ENCODE measurements at regions not wholly inside any gene's neighbourhood (a gene's known extent, or its start where the extent isn't known, plus 50 kb on each side); places are given as distances from the start of the nearest gene placed in this dataset.

GRCh38 chr3:98972155-98972554, 70.7 kb upstream of the DCBLD2 start:
- Histone ChIP-seq H3K36me3 (no peaks in the 10 kb centered on the region), H3K4me3 (no peak overlapping the region), H3K9me3 (no peaks in the 10 kb centered on the region), H3K4me1 (no peaks in the 10 kb centered on the region), H3K27ac (no peak overlapping the region), H3K27me3 (no peaks in the 10 kb centered on the region)
- DNase-seq: no peak
- 54% methylated on average over 2 of the region's 2 CpGs for WGBS, 2 donors
- TF ChIP-seq, protein P1, sequence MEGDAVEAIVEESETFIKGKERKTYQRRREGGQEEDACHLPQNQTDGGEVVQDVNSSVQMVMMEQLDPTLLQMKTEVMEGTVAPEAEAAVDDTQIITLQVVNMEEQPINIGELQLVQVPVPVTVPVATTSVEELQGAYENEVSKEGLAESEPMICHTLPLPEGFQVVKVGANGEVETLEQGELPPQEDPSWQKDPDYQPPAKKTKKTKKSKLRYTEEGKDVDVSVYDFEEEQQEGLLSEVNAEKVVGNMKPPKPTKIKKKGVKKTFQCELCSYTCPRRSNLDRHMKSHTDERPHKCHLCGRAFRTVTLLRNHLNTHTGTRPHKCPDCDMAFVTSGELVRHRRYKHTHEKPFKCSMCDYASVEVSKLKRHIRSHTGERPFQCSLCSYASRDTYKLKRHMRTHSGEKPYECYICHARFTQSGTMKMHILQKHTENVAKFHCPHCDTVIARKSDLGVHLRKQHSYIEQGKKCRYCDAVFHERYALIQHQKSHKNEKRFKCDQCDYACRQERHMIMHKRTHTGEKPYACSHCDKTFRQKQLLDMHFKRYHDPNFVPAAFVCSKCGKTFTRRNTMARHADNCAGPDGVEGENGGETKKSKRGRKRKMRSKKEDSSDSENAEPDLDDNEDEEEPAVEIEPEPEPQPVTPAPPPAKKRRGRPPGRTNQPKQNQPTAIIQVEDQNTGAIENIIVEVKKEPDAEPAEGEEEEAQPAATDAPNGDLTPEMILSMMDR (IDR thresholded peaks at IDR 0.05): no peak
- no peak for TF ChIP-seq POLR2A (IDR thresholded peaks at IDR 0.05)
- intact Hi-C loops (cut with DNase I): no loop called here

GRCh38 chr3:98971169-98971681, 69.7 kb upstream of the DCBLD2 start:
- no peaks in the 10 kb centered on the region for H3K9me3 ChIP-seq
- H3K27me3 ChIP-seq: no peaks in the 10 kb centered on the region
- H3K27ac ChIP-seq: no peak overlapping the region
- DNase-seq: no peak
- no peaks in the 10 kb centered on the region for H3K36me3 ChIP-seq
- WGBS, 2 donors: 42 to 63% methylated on average over 1 of the region's 1 CpG
- no peak overlapping the region for H3K4me3 ChIP-seq
- intact Hi-C loops (cut with DNase I): no loop called here
- TF ChIP-seq, protein P1 (IDR thresholded peaks at IDR 0.05): peak in 1 of 6 experiments; percentile 19
- no peak for TF ChIP-seq POLR2A (IDR thresholded peaks at IDR 0.05)
- H3K4me1 ChIP-seq: no peaks in the 10 kb centered on the region

DNA sequence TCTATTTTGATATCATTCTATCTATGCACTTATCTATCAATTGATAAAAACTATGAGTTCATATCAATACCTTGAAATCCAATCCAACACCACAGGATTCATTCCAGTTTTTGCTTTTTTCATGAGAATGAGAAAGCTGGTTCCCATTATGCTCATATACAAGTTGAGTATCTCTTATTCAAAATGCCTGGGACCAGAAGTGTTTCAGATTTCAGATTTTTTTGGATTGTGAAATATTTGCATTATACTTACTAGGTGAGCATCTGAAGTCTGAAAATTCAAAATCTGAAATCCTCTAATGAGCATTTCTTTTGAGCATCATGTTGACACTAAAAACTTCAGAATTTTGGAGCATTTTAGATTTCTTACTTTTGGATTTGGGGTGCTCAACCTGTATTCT, 67.8 kb upstream of the DCBLD2 start:
- Histone ChIP-seq H3K36me3 (no peaks in the 10 kb centered on the region), H3K4me1 (no peaks in the 10 kb centered on the region), H3K27me3 (no peaks in the 10 kb centered on the region), H3K27ac (no peak overlapping the region), H3K4me3 (no peak overlapping the region), H3K9me3 (no peaks in the 10 kb centered on the region)
- no peak for DNase-seq
- TF ChIP-seq POLR2A (IDR thresholded peaks at IDR 0.05): no peak
- TF ChIP-seq, protein P1 (IDR thresholded peaks at IDR 0.05): no peak
- intact Hi-C loops (cut with DNase I): no loop called here

GRCh38 chr3:98968824-98969223, 67.3 kb upstream of the DCBLD2 start:
- WGBS, 2 donors: 78 to 90% methylated on average over 4 of the region's 4 CpGs
- H3K4me3 ChIP-seq: no peak overlapping the region

DNA sequence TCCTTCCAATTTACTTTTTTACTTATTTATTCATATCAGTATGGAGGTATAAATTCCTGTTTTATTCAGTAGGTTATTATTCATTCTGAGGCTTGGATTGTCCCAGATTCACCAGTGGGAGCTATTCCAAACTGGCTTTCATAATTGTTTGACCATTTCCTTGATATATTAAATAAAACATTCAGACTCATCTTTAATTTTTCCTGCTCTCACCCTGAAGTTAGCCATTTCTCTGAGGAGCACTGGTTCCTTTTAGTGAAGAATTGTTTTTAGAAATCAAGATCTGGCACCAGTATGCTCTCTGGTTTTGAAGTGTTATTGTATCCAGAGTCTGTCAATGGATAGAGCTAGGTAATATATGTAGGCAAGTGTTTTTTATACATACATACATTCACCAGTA, 66.9 kb upstream of the DCBLD2 start:
- intact Hi-C loops (cut with DNase I): no loop called here
- Histone ChIP-seq H3K36me3 (no peaks in the 10 kb centered on the region), H3K4me1 (no peaks in the 10 kb centered on the region), H3K9me3 (no peaks in the 10 kb centered on the region), H3K27ac (no peak overlapping the region), H3K27me3 (no peaks in the 10 kb centered on the region), H3K4me3 (no peak overlapping the region)
- TF ChIP-seq, protein P1 (IDR thresholded peaks at IDR 0.05): no peak
- TF ChIP-seq POLR2A (IDR thresholded peaks at IDR 0.05): no peak
- no peak for DNase-seq

More at GRCh38 chr3:98968824-98969223, 67.3 kb upstream of the DCBLD2 start:
- DNase-seq: no peak
- no peaks in the 10 kb centered on the region for H3K27me3 ChIP-seq
- no peak overlapping the region for H3K27ac ChIP-seq
- no peaks in the 10 kb centered on the region for H3K9me3 ChIP-seq
- TF ChIP-seq POLR2A (IDR thresholded peaks at IDR 0.05): no peak
- TF ChIP-seq, protein P1 (IDR thresholded peaks at IDR 0.05): no peak
- intact Hi-C loops (cut with DNase I): no loop called here
- H3K36me3 ChIP-seq: no peaks in the 10 kb centered on the region
- H3K4me1 ChIP-seq: no peaks in the 10 kb centered on the region

Data from esophagus squamous epithelium (tissue), 5 donors.